ENCODE measurements at regions not wholly inside any gene's neighbourhood (a gene's known extent, or its start where the extent isn't known, plus 50 kb on each side); places are given as distances from the start of the nearest gene placed in this dataset.

GRCh38 chr9:16289639-16290038 is 580.8 kb downstream of the BNC2 start:
- no peaks in the 10 kb centered on the region for H3K79me2 ChIP-seq (ENCODE audit: low read length)
- H2AFZ ChIP-seq (ENCODE audit: low read length) = no peak overlapping the region
- DNase-seq = no peak
- H3K36me3 ChIP-seq (replicated peaks; ENCODE audit: insufficient read depth, low read length) = no peaks in the 10 kb centered on the region
- no peak overlapping the region for H3K9ac ChIP-seq (ENCODE audit: low read length)
- no peaks in the 10 kb centered on the region for H3K4me1 ChIP-seq (ENCODE audit: low read length)
- no peaks in the 10 kb centered on the region for H4K20me1 ChIP-seq (ENCODE audit: insufficient read depth, low read length)
- TF ChIP-seq CTCF (IDR thresholded peaks at IDR 0.05; ENCODE audit: low read length) (no peak), EZH2phosphoT487 (IDR thresholded peaks at IDR 0.05; ENCODE audit: low read length) (no peak), EZH2 (optimal IDR thresholded peaks at IDR 0.05; ENCODE audit: low read depth, low read length) (no peak)
- H3K9me3 ChIP-seq (replicated peaks; ENCODE audit: insufficient read depth, low read length) = no peaks in the 10 kb centered on the region
- H3K4me3 ChIP-seq (ENCODE audit: low read length) = no peak overlapping the region
- H3K4me2 ChIP-seq (ENCODE audit: low read depth, low read length) = no peak overlapping the region
- H3K27me3 ChIP-seq (replicated peaks; ENCODE audit: insufficient read depth, low read length) = no peaks in the 10 kb centered on the region
- no peak overlapping the region for H3K27ac ChIP-seq (ENCODE audit: low read length)
- H3F3A ChIP-seq (ENCODE audit: insufficient read depth, low read length) = no peaks in the 10 kb centered on the region
- no peaks in the 10 kb centered on the region for H3K9me2 ChIP-seq (replicated peaks; ENCODE audit: insufficient read depth, low read length)

DNA sequence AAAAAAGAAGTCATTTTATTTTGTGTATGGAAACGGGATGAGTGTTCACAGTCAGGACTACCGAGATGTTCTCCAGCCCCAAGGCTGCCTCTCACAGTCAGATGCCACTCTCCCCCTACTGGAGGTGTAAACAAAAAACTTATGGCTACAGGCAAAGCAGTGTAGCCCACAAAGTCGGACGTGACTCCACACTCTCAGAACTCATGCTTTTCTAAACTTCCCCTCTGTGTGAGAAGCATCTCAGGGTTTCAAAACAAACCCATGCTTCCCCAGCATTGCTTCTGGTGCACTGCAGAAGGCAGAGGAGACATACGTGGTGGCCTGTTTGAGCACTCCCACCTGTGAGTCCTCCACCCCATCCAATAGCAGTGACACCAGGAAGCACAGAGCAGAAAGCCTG is 580.3 kb downstream of the BNC2 start:
- no peaks in the 10 kb centered on the region for H4K20me1 ChIP-seq (ENCODE audit: insufficient read depth, low read length)
- no peak overlapping the region for H3K9ac ChIP-seq (ENCODE audit: low read length)
- H3K36me3 ChIP-seq (replicated peaks; ENCODE audit: insufficient read depth, low read length) = no peaks in the 10 kb centered on the region
- TF ChIP-seq EZH2 (optimal IDR thresholded peaks at IDR 0.05; ENCODE audit: low read depth, low read length) = no peak
- no peak for TF ChIP-seq EZH2phosphoT487 (IDR thresholded peaks at IDR 0.05; ENCODE audit: low read length)
- TF ChIP-seq CTCF (IDR thresholded peaks at IDR 0.05; ENCODE audit: low read length) = no peak
- DNase-seq = no peak
- no peaks in the 10 kb centered on the region for H3F3A ChIP-seq (ENCODE audit: insufficient read depth, low read length)
- no peak overlapping the region for H3K27ac ChIP-seq (ENCODE audit: low read length)
- no peak overlapping the region for H3K4me3 ChIP-seq (ENCODE audit: low read length)
- H3K4me2 ChIP-seq (ENCODE audit: low read depth, low read length) = no peak overlapping the region
- H3K27me3 ChIP-seq (replicated peaks; ENCODE audit: insufficient read depth, low read length) = no peaks in the 10 kb centered on the region
- no peaks in the 10 kb centered on the region for H3K9me2 ChIP-seq (replicated peaks; ENCODE audit: insufficient read depth, low read length)
- no peak overlapping the region for H2AFZ ChIP-seq (ENCODE audit: low read length)
- H3K4me1 ChIP-seq (ENCODE audit: low read length) = no peaks in the 10 kb centered on the region
- H3K9me3 ChIP-seq (replicated peaks; ENCODE audit: insufficient read depth, low read length) = no peaks in the 10 kb centered on the region
- no peaks in the 10 kb centered on the region for H3K79me2 ChIP-seq (ENCODE audit: low read length)

DNA sequence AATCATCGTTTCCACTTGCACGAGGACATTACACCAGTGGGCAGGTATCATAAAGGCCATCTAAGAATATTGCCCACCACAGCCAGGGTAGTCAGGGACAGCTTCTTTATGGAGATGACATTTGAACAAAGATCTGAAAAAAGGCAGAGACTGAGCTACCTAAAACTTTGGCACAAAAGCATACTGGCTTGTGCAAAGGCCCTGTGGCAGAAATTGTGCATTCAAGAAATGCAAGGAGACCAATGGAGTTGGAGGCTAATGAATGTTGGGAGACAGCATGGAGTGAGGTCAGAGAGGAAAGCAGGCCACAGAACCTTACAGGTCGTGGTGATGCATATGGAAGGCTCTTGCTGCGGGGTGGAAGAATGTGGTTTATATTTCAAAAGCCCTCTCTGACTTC is 578.5 kb downstream of the BNC2 start:
- no peaks in the 10 kb centered on the region for H3K9me2 ChIP-seq (replicated peaks; ENCODE audit: insufficient read depth, low read length)
- TF ChIP-seq CTCF (IDR thresholded peaks at IDR 0.05; ENCODE audit: low read length) (no peak), EZH2phosphoT487 (IDR thresholded peaks at IDR 0.05; ENCODE audit: low read length) (no peak)
- H3K36me3 ChIP-seq (replicated peaks; ENCODE audit: insufficient read depth, low read length) = no peaks in the 10 kb centered on the region
- H3K4me2 ChIP-seq (ENCODE audit: low read depth, low read length) = no peak overlapping the region
- no peaks in the 10 kb centered on the region for H3K4me1 ChIP-seq (ENCODE audit: low read length)
- H4K20me1 ChIP-seq (ENCODE audit: insufficient read depth, low read length) = no peaks in the 10 kb centered on the region
- H3F3A ChIP-seq (ENCODE audit: insufficient read depth, low read length) = no peaks in the 10 kb centered on the region
- H3K79me2 ChIP-seq (ENCODE audit: low read length) = no peaks in the 10 kb centered on the region
- H3K9ac ChIP-seq (ENCODE audit: low read length) = no peak overlapping the region
- DNase-seq = no peak
- no peaks in the 10 kb centered on the region for H3K27me3 ChIP-seq (replicated peaks; ENCODE audit: insufficient read depth, low read length)
- H2AFZ ChIP-seq (ENCODE audit: low read length) = no peak overlapping the region
- H3K4me3 ChIP-seq (ENCODE audit: low read length) = no peak overlapping the region
- no peaks in the 10 kb centered on the region for H3K9me3 ChIP-seq (replicated peaks; ENCODE audit: insufficient read depth, low read length)
- H3K27ac ChIP-seq (ENCODE audit: low read length) = no peak overlapping the region

Data from MM.1S (cell line).